Heart left ventricle (tissue), 16 donors: ENCODE measurements at regions not wholly inside any gene's neighbourhood (a gene's known extent, or its start where the extent isn't known, plus 50 kb on each side); places are given as distances from the start of the nearest gene placed in this dataset.
A peak's percentile ranks its signal among the peaks of the same experiment; 100 is the strongest.

Experiments used
- ATAC-seq, 4 donors: fragments of 200-7000 bp; cut with Tn5 transposase; one replicate each; pipeline ENCODE4 v1.9.1; 2020 to 2022; ENCODE audit warnings: moderate library complexity in 4 of 4, mild to moderate bottlenecking in 3 of 4, moderate number of reproducible peaks in 1 of 4
- DNase-seq, 5 donors: peaks; one replicate each; pipeline ENCODE4 v3.0.0-alpha.2; 2020
- H3K27ac ChIP-seq, 12 donors: fragments of 200-600 bp; sonication (generic) in 4 of 12; one replicate each; pipeline versions ENCODE4 v1.5.0 to v1.8.0; 2016 to 2022; ENCODE audit warnings: mild to moderate bottlenecking in 2 of 12
- H3K27me3 ChIP-seq, 9 donors: fragments of 200-600 bp; sonication (generic) in 2 of 9; one replicate each; pipeline versions ENCODE4 v1.5.1 to v1.8.0; 2016 to 2022; ENCODE audit warnings: mild to moderate bottlenecking in 3 of 9
- H3K36me3 ChIP-seq, 9 donors: fragments of 200-600 bp; sonication (generic) in 2 of 9; one replicate each; pipeline versions ENCODE4 v1.5.0 to v1.8.0; 2018 to 2022; ENCODE audit warnings: mild to moderate bottlenecking in 2 of 9
- H3K4me1 ChIP-seq, 12 donors: fragments of 200-600 bp; sonication (generic) in 4 of 12; one replicate each; pipeline versions ENCODE4 v1.5.0 to v1.8.0; 2016 to 2022; ENCODE audit warnings: mild to moderate bottlenecking in 3 of 12
- H3K4me3 ChIP-seq, 12 donors: fragments of 200-600 bp; sonication (generic) in 4 of 12; one replicate each; pipeline versions ENCODE4 v1.5.0 to v1.8.0; 2017 to 2022; ENCODE audit warnings: mild to moderate bottlenecking in 9 of 12, moderate library complexity in 4 of 12
- H3K9me3 ChIP-seq, 12 donors: fragments of 200-600 bp; sonication (generic) in 4 of 12; one replicate each; pipeline versions ENCODE4 v1.5.0 to v1.8.0; 2016 to 2022; ENCODE audit warnings: mild to moderate bottlenecking in 1 of 12
- CTCF ChIP-seq, 12 donors: fragments of 200-600 bp; sonication (generic) in 4 of 12; IDR thresholded peaks; one replicate each; pipeline versions ENCODE4 v1.5.0 to v1.8.0; 2018 to 2022; ENCODE audit warnings: antibody characterized with exemption in 12 of 12, mild to moderate bottlenecking in 5 of 12
- POLR2A ChIP-seq, 2 donors: fragments of 450-650 bp; IDR thresholded peaks; one replicate each; pipeline ENCODE4 v1.6.1; 2017; ENCODE audit warnings: antibody characterized with exemption in 2 of 2, mild to moderate bottlenecking in 2 of 2, moderate library complexity in 2 of 2
- WGBS, 4 donors: extraction: QIAGEN DNeasy Blood & Tissue Kit in 2 of 4; methylation state at CpG; one replicate each; pipeline versions ENCODE4 v1.1.5 to v1.1.7; 2013 to 2018; 5-methylcytosine and 5-hydroxymethylcytosine counted together
- intact Hi-C, 10 donors: fragments of 100-400 bp; cut with DNase I; formaldehyde crosslinking; loops; one replicate each; pipeline versions ENCODE4 v1.11.1 to v1.14.2; 2022
- donor health status: ischemic (EF 13 %, LVEDD 7.1; RV severe dilation, severe dysfunction).
- donor health status: healthy with polysubstance abuse.
- donor health status: DM: no; HTN: yes; CAD: no.
- donor health status: DM: no; HTN: no; CAD: no.
- donor health status: ischemic (EF 25% LVEDD 6.9; RV normal size, moderate dysfunction).
- donor health status: ischemic (EF 25% LVEDD 5.7; RV mildly dilated, moderate dysfunction).
- donor health status: healthy.
- donor health status: DM: yes; HTN: yes; CAD: no.
- donor health status: ischemic (EF 35%, LVEDD 5.7; RV mildly dilated, moderate dysfunction).
- donor health status: nonischemic (EF 11% LVEDD 7.7; RV severe dilation, severe dysfunction).
- donor health status: DM: yes; HTN: yes; CAD: no.
- donor health status: PGD.
- donor health status: ischemic (EF 29% LVEDD 5.4; RV normal size, mild dysfunction).
- donor health status: nonischemic (EF 23%, LVEDD 6.1; RV moderate dilation, normal function).

GRCh38 chr16:86411897-86412296 is 98.4 kb upstream of the FOXF1 start:
- TF ChIP-seq CTCF (IDR thresholded peaks at IDR 0.05) (no peak), POLR2A (IDR thresholded peaks at IDR 0.05) (no peak)
- no peak overlapping the region for H3K4me3 ChIP-seq
- intact Hi-C loops, result no loop called here
- H3K4me1 ChIP-seq, result peaks cover 0 to 10% (median 0%) of the 10 kb centered on the region in 12 donors
- no peak for DNase-seq
- ATAC-seq, result no peak
- H3K27ac ChIP-seq, result peak overlapping the region in 1 of 12 donors; percentile 77
- H3K36me3 ChIP-seq, result no peaks in the 10 kb centered on the region
- WGBS, 4 donors, result 50 to 69% (median 59%) methylated on average over 7 of the region's 7 CpGs
- peaks cover 0 to 21% (median 1%) of the 10 kb centered on the region in 9 donors for H3K27me3 ChIP-seq
- peaks cover 0 to 16% (median 0%) of the 10 kb centered on the region in 12 donors for H3K9me3 ChIP-seq

GRCh38 chr16:86414991-86415740 is 95.2 kb upstream of the FOXF1 start:
- DNase-seq (peak in 3 of 5 donors; percentile 36 to 55 (median 41)), ATAC-seq (peak in 3 of 4 donors; percentile 38 to 96 (median 49))
- peaks cover 0 to 16% (median 0%) of the 10 kb centered on the region in 12 donors for H3K9me3 ChIP-seq
- H3K4me3 ChIP-seq, result no peak overlapping the region
- peak overlapping the region in 8 of 12 donors; percentile 37 to 78 (median 62) for H3K27ac ChIP-seq
- H3K27me3 ChIP-seq, result peaks cover 0 to 5% (median 0%) of the 10 kb centered on the region in 9 donors
- intact Hi-C loops, result no loop called here
- H3K36me3 ChIP-seq, result no peaks in the 10 kb centered on the region
- 47 to 58% (median 52%) methylated on average over 9 of the region's 9 CpGs for WGBS, 4 donors
- TF ChIP-seq CTCF (IDR thresholded peaks at IDR 0.05), result no peak
- TF ChIP-seq POLR2A (IDR thresholded peaks at IDR 0.05), result no peak
- H3K4me1 ChIP-seq, result peaks cover 0 to 10% (median 0%) of the 10 kb centered on the region in 12 donors

GRCh38 chr16:86418981-86419380 is 91.3 kb upstream of the FOXF1 start:
- H3K4me3 ChIP-seq, result no peak overlapping the region
- no peaks in the 10 kb centered on the region for H3K36me3 ChIP-seq
- ATAC-seq (no peak), DNase-seq (no peak)
- intact Hi-C loops, result no loop called here
- H3K9me3 ChIP-seq, result peaks cover 0 to 20% (median 4%) of the 10 kb centered on the region in 12 donors
- H3K4me1 ChIP-seq, result peaks cover 0 to 10% (median 0%) of the 10 kb centered on the region in 12 donors
- H3K27me3 ChIP-seq, result peaks cover 0 to 5% (median 0%) of the 10 kb centered on the region in 9 donors
- TF ChIP-seq CTCF (IDR thresholded peaks at IDR 0.05) (no peak), POLR2A (IDR thresholded peaks at IDR 0.05) (no peak)
- H3K27ac ChIP-seq, result no peak overlapping the region

GRCh38 chr16:86419518-86419917 is 90.8 kb upstream of the FOXF1 start:
- no peak for ATAC-seq
- H3K4me1 ChIP-seq, result peaks cover 0 to 10% (median 0%) of the 10 kb centered on the region in 12 donors
- no peak for DNase-seq
- WGBS, 4 donors, result 89 to 97% (median 95%) methylated on average over 2 of the region's 2 CpGs
- H3K27ac ChIP-seq, result no peak overlapping the region
- no peaks in the 10 kb centered on the region for H3K36me3 ChIP-seq
- TF ChIP-seq CTCF (IDR thresholded peaks at IDR 0.05) (no peak), POLR2A (IDR thresholded peaks at IDR 0.05) (no peak)
- no peak overlapping the region for H3K4me3 ChIP-seq
- H3K27me3 ChIP-seq, result peaks cover 0 to 7% (median 0%) of the 10 kb centered on the region in 9 donors
- peaks cover 0 to 20% (median 4%) of the 10 kb centered on the region in 12 donors for H3K9me3 ChIP-seq
- intact Hi-C loops, result no loop called here
